ENCODE measurements at regions not wholly inside any gene's neighbourhood (a gene's known extent, or its start where the extent isn't known, plus 50 kb on each side); places are given as distances from the start of the nearest gene placed in this dataset.
"Not testable (repeated sequence)": the region's sequence is repeated elsewhere in the genome, so short reads cannot be mapped to it uniquely, and the experiment has no call there.

GRCh38 chr14:49114161-49114893 is 471.9 kb downstream of the RPS29 start:
- no peak for DNase-seq (ENCODE audit: low read depth in 2 of 2)

- DNase-seq (ENCODE audit: low read depth in 2 of 2), result no peak
These were observed 479.2 kb downstream of the RPS29 start for GRCh38 chr14:49106741-49107667.

- no peak for DNase-seq (ENCODE audit: low read depth in 2 of 2)
These were observed 480.2 kb downstream of the RPS29 start for GRCh38 chr14:49105956-49106355.

- no peak for DNase-seq (ENCODE audit: low read depth in 2 of 2)
These were observed 480.7 kb downstream of the RPS29 start for GRCh38 chr14:49105512-49105911.

GRCh38 chr14:49092345-49092744 is 493.8 kb downstream of the RPS29 start:
- no peak for DNase-seq (ENCODE audit: low read depth in 2 of 2)

- no peak for DNase-seq (ENCODE audit: low read depth in 2 of 2)
These were observed 497.1 kb downstream of the RPS29 start for GRCh38 chr14:49089107-49089506.

GRCh38 chr14:49073292-49073691 is 512.9 kb downstream of the RPS29 start:
- DNase-seq (ENCODE audit: low read depth in 2 of 2), result not testable (repeated sequence)

- no peak for DNase-seq (ENCODE audit: low read depth in 2 of 2)
These were observed 527.7 kb downstream of the RPS29 start for GRCh38 chr14:49058511-49058910.

- DNase-seq (ENCODE audit: low read depth in 2 of 2), result no peak
These were observed 528.2 kb downstream of the RPS29 start for GRCh38 chr14:49057838-49058510.

GRCh38 chr14:49056021-49056420 is 530.2 kb downstream of the RPS29 start:
- peak in 1 of 2 experiments; percentile 21 for DNase-seq (ENCODE audit: low read depth in 2 of 2)

- DNase-seq (ENCODE audit: low read depth in 2 of 2), result peak; percentile 41 to 49
These were observed 533.7 kb downstream of the RPS29 start for GRCh38 chr14:49052521-49052920.

GRCh38 chr14:49051328-49052060 is 534.7 kb downstream of the RPS29 start:
- peak in 1 of 2 experiments; percentile 20 for DNase-seq (ENCODE audit: low read depth in 2 of 2)

- no peak for DNase-seq (ENCODE audit: low read depth in 2 of 2)
These were observed 535.4 kb downstream of the RPS29 start for GRCh38 chr14:49050822-49051221.

GRCh38 chr14:49049711-49050110 is 536.5 kb downstream of the RPS29 start:
- no peak for DNase-seq (ENCODE audit: low read depth in 2 of 2)

GRCh38 chr14:49044981-49045380 is 541.2 kb downstream of the RPS29 start:
- no peak for DNase-seq (ENCODE audit: low read depth in 2 of 2)

GRCh38 chr14:49036984-49037516 is 549.1 kb downstream of the RPS29 start:
- DNase-seq (ENCODE audit: low read depth in 2 of 2), result no peak

- DNase-seq (ENCODE audit: low read depth in 2 of 2), result no peak
These were observed 549.9 kb downstream of the RPS29 start for GRCh38 chr14:49036266-49036665.

GRCh38 chr14:49033131-49033530 is 553.0 kb downstream of the RPS29 start:
- DNase-seq (ENCODE audit: low read depth in 2 of 2), result no peak

- not testable (repeated sequence) for DNase-seq (ENCODE audit: low read depth in 2 of 2)
These were observed 554.5 kb downstream of the RPS29 start for GRCh38 chr14:49031710-49032109.

- DNase-seq (ENCODE audit: low read depth in 2 of 2), result no peak
These were observed 566.6 kb downstream of the RPS29 start for GRCh38 chr14:49019467-49020115.

- no peak for DNase-seq (ENCODE audit: low read depth in 2 of 2)
These were observed 568.7 kb downstream of the RPS29 start for GRCh38 chr14:49017447-49017846.

Data from fibroblast of skin of left biceps (primary cell).